GM12872 (cell line): ENCODE measurements at regions not wholly inside any gene's neighbourhood (a gene's known extent, or its start where the extent isn't known, plus 50 kb on each side); places are given as distances from the start of the nearest gene placed in this dataset.

Source experiments
- CTCF ChIP-seq: IDR thresholded peaks from 3 replicates; pipeline ENCODE4 v1.5.1; 2011; ENCODE audit warnings: low read depth, mild to moderate bottlenecking, low read length, moderate library complexity; ENCODE audit not compliant: insufficient read depth

GRCh38 chr18:47736376-47737140, 193.9 kb downstream of the SMAD2 start:
- no peak for TF ChIP-seq CTCF

GRCh38 chr18:47735041-47735702, 195.3 kb downstream of the SMAD2 start:
- TF ChIP-seq CTCF: no peak

GRCh38 chr18:47731276-47731675, 199.2 kb downstream of the SMAD2 start:
- TF ChIP-seq CTCF: no peak

GRCh38 chr18:47730795-47731194, 199.7 kb downstream of the SMAD2 start:
- no peak for TF ChIP-seq CTCF

- TF ChIP-seq CTCF: no peak
Observed at GRCh38 chr18:47729356-47729755, 201.1 kb downstream of the SMAD2 start.

GRCh38 chr18:47728921-47729320, 201.5 kb downstream of the SMAD2 start:
- TF ChIP-seq CTCF: no peak

GRCh38 chr18:47727409-47727808, 203.1 kb downstream of the SMAD2 start:
- no peak for TF ChIP-seq CTCF
